C4-2B (cell line): ENCODE measurements at regions not wholly inside any gene's neighbourhood (a gene's known extent, or its start where the extent isn't known, plus 50 kb on each side); places are given as distances from the start of the nearest gene placed in this dataset.
A peak's percentile ranks its signal among the peaks of the same experiment; 100 is the strongest.
"Not testable (repeated sequence)": the region's sequence is repeated elsewhere in the genome, so short reads cannot be mapped to it uniquely, and the experiment has no call there.

ENCODE experiments used
- H3K27ac ChIP-seq: fragments of 450-650 bp; 2 replicates; pipeline ENCODE4 v1.5.1; 2017
- ZFX ChIP-seq: fragments of 450-650 bp; IDR thresholded peaks from 2 replicates; pipeline ENCODE4 v1.6.1; 2017
- TF ChIP-seq, protein P1 (sequence below): fragments of 450-650 bp; conservative IDR thresholded peaks from 2 replicates; pipeline ENCODE4 v1.5.1; 2017; ENCODE audit warnings: mild to moderate bottlenecking

DNA sequence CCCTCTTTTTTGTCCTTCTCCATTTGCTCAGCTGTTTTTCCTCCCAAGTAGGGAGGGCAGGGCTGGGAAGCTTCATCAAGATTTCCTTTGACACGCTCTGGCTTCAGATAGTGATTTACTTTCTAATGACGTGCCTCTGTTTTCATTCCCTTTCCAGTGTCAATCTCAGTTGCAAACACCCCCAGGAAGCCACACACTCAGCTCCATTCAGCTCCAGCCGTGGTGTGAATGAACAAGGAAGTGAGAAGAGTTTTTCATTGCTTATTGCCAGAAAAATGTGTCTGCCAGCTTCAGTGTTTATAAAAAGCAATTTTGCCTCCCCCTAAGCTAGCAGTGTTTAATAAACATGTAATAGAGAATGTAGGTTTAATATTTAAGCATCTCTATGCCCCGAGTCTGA is 108.7 kb upstream of the DPP6 start:
- H3K27ac ChIP-seq = no peak overlapping the region
- TF ChIP-seq ZFX = no peak
- TF ChIP-seq, protein P1, sequence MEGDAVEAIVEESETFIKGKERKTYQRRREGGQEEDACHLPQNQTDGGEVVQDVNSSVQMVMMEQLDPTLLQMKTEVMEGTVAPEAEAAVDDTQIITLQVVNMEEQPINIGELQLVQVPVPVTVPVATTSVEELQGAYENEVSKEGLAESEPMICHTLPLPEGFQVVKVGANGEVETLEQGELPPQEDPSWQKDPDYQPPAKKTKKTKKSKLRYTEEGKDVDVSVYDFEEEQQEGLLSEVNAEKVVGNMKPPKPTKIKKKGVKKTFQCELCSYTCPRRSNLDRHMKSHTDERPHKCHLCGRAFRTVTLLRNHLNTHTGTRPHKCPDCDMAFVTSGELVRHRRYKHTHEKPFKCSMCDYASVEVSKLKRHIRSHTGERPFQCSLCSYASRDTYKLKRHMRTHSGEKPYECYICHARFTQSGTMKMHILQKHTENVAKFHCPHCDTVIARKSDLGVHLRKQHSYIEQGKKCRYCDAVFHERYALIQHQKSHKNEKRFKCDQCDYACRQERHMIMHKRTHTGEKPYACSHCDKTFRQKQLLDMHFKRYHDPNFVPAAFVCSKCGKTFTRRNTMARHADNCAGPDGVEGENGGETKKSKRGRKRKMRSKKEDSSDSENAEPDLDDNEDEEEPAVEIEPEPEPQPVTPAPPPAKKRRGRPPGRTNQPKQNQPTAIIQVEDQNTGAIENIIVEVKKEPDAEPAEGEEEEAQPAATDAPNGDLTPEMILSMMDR = no peak

DNA sequence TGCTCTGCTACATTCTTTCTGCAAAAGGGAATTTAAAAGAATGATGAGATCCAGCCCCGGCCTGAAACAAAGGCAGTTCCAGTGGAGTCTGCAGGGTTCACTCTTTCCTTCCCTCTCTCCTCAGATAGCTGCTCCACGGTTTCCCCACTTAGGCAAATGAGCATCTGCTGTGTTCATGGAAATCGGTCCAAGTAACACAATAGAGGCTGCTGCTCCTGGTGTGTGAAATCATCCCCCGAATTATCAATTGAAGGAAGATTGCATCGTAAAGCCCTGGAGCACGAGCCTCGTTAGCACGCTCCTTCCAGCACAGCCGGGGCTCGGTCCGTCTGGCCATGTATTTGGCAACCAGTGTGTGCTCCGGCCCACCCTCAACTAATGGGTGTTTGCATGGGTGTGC is 108.3 kb upstream of the DPP6 start:
- TF ChIP-seq ZFX = no peak
- TF ChIP-seq, protein P1 = no peak
- H3K27ac ChIP-seq = no peak overlapping the region

DNA sequence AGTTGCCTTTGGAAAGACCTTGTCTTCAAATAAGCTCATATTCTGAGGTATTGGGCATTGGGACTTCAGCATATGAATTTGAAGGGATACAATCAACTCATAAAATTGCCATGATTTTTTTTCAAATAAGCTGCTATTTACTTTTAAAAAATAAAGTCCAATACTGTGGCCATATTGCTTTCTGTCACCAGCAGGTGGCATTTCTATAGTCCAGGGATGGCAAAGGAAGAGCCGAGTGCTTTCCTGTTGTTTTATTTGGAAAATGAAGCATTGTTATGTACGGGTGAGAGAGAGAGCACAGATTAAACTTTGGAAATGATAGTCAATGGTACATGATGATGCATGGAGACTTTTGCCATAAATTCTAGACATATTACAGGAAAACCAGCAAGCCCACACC is 104.1 kb upstream of the DPP6 start:
- no peak for TF ChIP-seq ZFX
- TF ChIP-seq, protein P1 = peak; percentile 55
- no peak overlapping the region for H3K27ac ChIP-seq

DNA sequence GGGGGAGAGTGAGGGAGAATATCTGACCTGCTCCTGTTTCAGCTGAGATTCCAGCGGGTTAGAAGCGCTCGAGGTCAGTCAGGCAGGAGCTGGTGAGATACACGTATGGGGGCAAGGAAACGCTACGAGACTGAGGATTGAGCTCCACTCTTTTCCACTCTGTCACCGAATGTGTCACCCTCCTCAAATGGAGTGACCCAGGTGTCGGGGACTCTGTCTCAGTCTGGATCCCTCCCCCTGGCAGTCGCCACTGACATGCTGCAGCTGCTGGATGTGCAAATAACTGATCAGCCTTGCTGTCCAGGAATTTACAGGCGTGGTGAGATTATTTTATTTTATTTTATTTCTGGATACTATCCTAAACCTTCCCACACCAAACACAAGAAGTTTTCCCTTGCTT is 100.9 kb upstream of the DPP6 start:
- no peak overlapping the region for H3K27ac ChIP-seq
- TF ChIP-seq, protein P1 = no peak
- TF ChIP-seq ZFX = no peak

DNA sequence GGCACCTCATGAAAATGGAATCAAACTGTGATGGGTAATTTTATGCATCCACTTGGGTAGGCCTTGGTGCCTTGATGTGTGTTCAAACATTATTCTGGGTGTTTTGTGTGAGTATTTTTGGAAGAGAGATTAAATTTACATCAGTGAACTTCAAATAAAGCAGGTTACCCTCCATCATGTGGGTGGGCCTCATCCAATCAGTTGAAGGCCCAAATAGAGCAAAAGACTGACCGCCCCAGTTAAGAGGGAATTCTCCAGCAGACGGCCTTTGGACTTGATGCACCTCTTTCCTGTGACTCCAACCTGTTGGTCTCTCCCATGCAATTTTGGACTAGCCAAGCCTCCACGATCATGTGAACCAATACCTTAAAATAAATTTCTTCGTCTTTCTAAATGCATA is 97.7 kb upstream of the DPP6 start:
- TF ChIP-seq ZFX = no peak
- TF ChIP-seq, protein P1 = no peak
- H3K27ac ChIP-seq = no peak overlapping the region

DNA sequence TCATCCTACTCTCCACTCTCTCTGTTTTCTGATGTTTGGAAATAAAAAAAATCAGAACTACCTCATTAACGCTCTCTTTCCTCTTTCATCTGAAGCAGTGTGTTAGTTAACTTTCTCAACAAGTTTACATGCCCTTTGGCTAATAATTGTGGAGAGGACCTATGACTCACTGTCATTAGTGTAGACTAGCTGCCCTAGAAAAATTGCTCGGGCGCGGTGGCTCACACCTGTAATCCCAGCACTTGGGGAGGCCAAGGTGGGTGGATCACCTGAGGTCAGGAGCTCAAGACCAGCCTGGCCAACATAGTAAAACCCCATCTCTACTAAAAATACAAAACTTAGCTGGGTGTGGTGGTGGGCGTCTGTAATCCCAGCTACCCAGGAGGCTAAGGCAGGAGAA is 94.5 kb upstream of the DPP6 start:
- not testable (repeated sequence) for H3K27ac ChIP-seq

DNA sequence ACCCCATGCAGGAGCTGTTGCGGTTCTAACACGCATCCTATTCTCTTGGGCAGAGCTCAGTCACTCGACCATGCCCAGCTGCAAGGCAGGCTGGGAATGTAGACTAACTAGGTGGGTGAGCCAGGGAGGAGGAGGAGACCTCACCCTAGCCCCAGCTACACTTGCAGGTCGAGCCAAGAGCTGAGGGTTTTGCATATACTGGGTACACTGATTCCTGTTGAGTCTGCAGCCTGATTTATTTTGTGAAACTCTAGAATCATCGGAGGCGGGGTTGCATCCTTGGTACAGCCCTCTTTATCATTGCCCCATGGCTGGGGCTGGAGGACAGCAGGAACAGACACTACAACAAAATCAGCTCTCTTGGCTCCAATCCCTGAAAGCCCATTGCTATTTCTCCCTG is 93.8 kb upstream of the DPP6 start:
- not testable (repeated sequence) for H3K27ac ChIP-seq

DNA sequence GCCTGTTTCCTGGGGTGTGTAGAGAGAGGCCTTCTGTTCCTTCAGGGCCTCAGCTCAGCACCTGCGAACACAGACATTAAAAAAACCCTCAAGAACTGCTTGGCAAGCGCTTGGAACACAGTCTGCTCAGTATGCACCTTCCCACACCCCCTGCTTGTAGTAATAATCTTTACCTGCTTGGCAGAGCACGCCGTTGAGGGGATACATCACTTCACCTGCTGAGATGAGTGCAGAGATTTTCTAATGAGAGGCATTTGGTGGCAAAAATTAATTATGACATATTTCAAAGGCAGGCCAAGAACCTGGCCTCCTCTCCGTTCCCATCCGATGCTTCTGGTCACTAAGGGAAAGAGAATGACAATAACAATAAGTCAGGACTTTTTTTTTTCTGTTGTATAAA is 93.4 kb upstream of the DPP6 start:
- H3K27ac ChIP-seq = not testable (repeated sequence)

DNA sequence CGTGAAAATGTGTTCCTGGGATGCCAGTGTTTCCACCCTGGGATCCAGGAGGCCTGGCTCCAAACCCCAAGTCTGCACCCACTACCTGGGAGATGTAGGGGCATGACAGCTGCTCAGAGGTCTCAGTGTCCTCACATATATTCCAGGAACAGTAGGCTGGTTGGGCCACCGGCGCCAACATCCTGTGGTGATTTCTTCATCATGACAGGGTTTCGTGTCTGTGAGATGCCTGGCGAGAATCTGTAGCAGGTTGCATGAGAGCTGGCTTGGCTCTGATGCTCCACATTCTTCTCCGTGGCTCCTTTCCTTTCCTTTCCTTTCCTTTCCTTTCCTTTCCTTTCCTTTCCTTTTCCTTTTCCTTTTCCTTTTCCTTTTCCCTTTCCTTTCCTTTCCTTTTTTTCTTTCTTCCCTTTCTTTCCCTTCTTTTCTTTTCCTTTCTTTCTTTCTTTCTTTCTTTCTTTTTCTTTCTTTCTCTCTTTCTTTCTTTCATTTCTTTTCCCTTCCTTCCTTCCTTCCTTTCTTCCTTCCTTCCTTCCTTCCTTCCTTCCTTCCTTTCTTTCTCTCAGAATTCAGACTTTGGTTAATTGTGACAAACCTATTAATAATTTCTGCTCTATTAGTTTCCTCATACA is 87.6 kb upstream of the DPP6 start:
- H3K27ac ChIP-seq = not testable (repeated sequence)

DNA sequence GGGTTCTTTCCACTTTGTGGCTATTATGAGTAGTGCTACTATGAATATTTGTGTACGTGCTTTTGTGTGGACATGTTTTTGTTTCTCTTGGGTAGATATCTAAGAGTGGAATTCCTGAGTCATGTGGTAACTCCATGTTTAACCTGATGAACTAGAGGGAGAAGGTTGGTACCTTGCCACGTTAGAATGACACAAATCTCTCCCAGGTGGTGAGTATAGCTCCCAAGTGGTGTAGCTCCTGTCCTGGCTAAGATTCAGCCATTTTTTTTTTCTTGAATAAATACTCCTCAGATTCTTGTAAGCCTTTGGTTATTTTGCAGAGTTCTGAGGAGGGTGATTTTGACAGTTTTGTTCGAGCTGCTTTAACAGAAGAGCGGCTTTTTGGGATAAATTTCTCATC is 83.2 kb upstream of the DPP6 start:
- not testable (repeated sequence) for H3K27ac ChIP-seq

DNA sequence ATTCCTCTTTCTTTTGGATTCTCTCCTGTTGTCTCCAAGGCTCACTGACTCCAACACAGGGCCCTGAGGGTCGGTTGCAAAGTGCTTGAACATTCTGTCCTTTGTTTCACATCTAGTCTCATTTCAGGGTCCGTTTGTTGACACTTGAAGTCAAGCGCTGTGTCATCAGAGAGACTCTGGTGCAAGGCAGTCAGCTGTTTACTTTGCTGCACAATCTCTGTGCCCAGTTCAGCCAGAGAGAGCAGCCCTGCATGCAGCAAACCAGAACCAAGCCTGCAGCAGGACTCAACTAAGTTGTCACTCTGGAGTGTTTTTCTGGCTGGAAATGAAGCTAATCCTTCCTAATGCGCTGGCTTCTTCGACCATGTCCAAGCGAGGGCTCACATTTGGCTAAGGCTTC is 77.6 kb upstream of the DPP6 start:
- not testable (repeated sequence) for H3K27ac ChIP-seq

DNA sequence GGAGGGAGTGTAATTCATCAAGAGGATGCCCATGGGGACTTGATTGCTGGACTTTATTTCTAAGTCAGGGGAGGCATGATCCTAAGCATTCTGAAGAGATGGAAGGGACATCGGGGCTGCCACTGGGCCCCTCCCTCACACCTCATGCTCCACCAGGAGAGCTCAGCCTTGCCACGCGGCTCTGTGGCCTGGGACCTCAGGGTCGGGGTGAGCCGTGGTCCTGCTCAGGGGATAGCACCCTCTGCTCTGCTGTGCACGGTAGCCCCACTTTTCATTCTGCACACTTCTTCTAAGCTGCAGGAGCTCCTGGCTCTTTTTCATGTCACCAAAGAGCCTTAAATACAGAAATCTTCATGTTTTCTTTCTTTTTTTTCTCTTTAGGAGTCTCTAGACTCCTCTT is 75.5 kb upstream of the DPP6 start:
- not testable (repeated sequence) for H3K27ac ChIP-seq

DNA sequence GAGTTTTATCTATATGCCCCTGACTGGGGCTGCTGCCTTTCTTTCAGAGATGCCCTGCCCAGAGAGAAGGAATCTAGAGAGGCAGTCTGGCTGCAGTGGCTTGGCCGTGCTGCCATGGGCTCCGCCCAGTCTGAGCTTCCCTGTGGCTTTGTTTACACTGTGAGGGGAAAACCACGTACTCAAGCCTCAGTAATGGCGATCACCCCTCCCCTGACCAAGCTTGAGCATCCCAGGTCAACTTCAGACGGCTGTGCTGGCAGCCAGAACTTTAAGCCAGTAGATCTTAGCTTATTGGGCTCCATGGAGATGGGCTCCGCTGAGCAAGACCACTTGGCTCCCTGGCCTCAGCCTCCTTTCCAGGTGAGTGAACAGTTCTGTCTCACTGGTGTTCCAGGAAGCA is 69.0 kb upstream of the DPP6 start:
- H3K27ac ChIP-seq = not testable (repeated sequence)

DNA sequence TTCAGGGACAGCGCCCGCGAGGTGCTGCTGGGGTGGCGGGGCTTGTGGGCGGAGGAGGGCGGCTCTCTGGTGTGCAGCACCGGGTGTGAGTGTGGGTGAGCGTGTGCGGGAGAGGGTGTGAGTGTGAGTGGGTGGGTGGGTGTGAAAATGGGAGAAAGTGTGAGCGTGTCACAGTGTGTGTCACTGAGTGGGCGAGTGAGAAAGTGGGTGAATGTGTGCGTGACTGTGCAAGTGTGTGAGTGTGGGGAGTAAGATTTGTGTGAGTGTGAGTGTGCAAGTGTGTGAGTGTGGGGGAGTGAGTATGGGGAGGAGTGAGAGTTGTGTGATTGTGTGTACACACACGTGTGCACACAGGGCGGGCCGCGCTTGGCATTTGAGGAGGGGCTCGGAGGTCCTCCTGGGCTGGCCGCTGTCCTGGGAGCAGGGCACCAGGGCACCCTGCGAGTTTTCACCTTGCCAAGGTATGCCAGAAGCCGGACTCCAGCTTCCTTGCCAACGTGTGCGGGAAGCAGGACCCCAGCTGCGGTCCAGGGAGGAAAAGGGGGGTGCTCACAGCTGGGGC is 63.1 kb upstream of the DPP6 start:
- H3K27ac ChIP-seq = not testable (repeated sequence)

DNA sequence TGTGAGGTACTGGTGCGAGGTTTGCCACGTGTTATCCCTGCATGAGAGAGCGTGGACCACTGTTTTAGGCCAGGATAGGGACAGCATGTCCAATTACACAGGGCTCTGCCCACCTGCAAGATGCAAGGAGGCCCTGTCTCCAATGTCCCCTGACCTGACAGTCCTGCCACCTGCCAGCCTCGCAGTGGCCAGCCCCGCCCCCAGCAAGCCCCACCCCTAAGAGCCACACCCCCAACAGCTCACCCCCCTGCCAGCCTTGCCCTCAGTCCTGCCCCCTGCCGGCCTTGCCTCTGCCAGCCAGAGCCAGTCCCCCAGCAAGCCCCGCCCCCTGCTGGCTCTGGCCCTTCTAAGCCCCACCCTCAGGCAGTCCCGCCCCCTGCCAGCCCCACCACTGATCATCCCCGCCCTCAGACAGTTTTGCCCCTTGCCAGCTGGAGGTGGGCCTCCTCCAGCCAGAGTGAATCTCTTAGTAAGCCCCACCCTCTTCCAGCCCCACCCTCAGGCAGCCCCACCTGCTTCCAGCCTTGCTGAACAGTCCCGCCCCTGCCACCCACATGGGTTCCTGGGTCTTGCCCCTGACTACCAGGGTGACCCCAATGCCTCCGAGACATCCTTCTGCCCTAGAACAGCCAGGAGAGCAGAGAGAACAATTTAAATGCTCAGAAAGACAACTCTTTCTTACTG is 62.3 kb upstream of the DPP6 start:
- H3K27ac ChIP-seq = not testable (repeated sequence)
